ENCODE measurements at regions not wholly inside any gene's neighbourhood (a gene's known extent, or its start where the extent isn't known, plus 50 kb on each side); places are given as distances from the start of the nearest gene placed in this dataset.

DNA sequence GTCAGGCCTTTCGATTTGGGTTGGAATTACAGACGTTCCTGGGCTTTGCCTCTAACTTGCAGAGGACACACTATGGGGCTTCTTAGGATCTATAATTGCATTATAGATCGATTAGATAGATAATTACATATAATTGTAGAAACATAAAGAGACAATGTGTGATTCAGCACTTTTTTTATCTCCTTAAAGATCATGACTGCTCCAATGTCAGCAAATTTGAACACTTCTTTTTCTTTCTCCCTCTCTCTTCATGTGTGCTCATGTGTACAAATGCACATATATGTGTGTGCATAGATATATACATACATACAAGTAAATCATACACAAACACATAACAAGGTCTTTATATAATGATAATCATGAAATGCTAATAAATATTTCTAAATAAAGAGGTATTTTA lies 1261.2 kb upstream of the SLC39A10 start:
- no peaks in the 10 kb centered on the region for H3K9me3 ChIP-seq (ENCODE audit: control insufficient read depth, insufficient read depth, low read depth, low read length)
- H3K4me1 ChIP-seq (ENCODE audit: control insufficient read depth, insufficient read depth, low read length): no peaks in the 10 kb centered on the region
- no peak for TF ChIP-seq ZNF391 (tag by site-specific recombination; IDR thresholded peaks at IDR 0.05; ENCODE audit: borderline replicate concordance, low read depth)
- no peak for TF ChIP-seq KLF7 (tag by site-specific recombination; IDR thresholded peaks at IDR 0.05; ENCODE audit: borderline replicate concordance)
- no peak for TF ChIP-seq ZNF140 (tag by site-specific recombination; IDR thresholded peaks at IDR 0.05)
- no peak for TF ChIP-seq HOXD13 (CRISPR knock-in tag; IDR thresholded peaks at IDR 0.05; ENCODE audit: borderline replicate concordance)
- TF ChIP-seq REPIN1 (tag by site-specific recombination; IDR thresholded peaks at IDR 0.05; ENCODE audit: low read depth): no peak
- TF ChIP-seq, protein P1, sequence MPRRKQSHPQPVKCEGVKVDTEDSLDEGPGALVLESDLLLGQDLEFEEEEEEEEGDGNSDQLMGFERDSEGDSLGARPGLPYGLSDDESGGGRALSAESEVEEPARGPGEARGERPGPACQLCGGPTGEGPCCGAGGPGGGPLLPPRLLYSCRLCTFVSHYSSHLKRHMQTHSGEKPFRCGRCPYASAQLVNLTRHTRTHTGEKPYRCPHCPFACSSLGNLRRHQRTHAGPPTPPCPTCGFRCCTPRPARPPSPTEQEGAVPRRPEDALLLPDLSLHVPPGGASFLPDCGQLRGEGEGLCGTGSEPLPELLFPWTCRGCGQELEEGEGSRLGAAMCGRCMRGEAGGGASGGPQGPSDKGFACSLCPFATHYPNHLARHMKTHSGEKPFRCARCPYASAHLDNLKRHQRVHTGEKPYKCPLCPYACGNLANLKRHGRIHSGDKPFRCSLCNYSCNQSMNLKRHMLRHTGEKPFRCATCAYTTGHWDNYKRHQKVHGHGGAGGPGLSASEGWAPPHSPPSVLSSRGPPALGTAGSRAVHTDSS (tag by site-specific recombination; IDR thresholded peaks at IDR 0.05): no peak
- no peak for TF ChIP-seq ZBTB48 (tag by site-specific recombination; IDR thresholded peaks at IDR 0.05)
- TF ChIP-seq, protein P2, sequence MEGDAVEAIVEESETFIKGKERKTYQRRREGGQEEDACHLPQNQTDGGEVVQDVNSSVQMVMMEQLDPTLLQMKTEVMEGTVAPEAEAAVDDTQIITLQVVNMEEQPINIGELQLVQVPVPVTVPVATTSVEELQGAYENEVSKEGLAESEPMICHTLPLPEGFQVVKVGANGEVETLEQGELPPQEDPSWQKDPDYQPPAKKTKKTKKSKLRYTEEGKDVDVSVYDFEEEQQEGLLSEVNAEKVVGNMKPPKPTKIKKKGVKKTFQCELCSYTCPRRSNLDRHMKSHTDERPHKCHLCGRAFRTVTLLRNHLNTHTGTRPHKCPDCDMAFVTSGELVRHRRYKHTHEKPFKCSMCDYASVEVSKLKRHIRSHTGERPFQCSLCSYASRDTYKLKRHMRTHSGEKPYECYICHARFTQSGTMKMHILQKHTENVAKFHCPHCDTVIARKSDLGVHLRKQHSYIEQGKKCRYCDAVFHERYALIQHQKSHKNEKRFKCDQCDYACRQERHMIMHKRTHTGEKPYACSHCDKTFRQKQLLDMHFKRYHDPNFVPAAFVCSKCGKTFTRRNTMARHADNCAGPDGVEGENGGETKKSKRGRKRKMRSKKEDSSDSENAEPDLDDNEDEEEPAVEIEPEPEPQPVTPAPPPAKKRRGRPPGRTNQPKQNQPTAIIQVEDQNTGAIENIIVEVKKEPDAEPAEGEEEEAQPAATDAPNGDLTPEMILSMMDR (tag by site-specific recombination; IDR thresholded peaks at IDR 0.05): no peak
- TF ChIP-seq, protein P3, sequence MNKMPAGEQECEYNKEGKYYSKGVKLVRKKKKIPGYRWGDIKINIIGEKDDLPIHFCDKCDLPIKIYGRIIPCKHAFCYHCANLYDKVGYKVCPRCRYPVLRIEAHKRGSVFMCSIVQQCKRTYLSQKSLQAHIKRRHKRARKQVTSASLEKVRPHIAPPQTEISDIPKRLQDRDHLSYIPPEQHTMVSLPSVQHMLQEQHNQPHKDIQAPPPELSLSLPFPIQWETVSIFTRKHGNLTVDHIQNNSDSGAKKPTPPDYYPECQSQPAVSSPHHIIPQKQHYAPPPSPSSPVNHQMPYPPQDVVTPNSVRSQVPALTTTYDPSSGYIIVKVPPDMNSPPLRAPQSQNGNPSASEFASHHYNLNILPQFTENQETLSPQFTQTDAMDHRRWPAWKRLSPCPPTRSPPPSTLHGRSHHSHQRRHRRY (tag by site-specific recombination; IDR thresholded peaks at IDR 0.05): no peak
- no peak for TF ChIP-seq ZNF561 (tag by site-specific recombination; IDR thresholded peaks at IDR 0.05; ENCODE audit: borderline replicate concordance)
- TF ChIP-seq ZNF558 (tag by site-specific recombination; IDR thresholded peaks at IDR 0.05): no peak
- no peak for TF ChIP-seq ZNF426 (tag by site-specific recombination; IDR thresholded peaks at IDR 0.05)
- ChIA-PET POLR2A (no interaction called here), CTCF (no interaction called here)
- H3K4me3 ChIP-seq (ENCODE audit: low read depth, low read length): no peak overlapping the region
- H3K27ac ChIP-seq (ENCODE audit: extremely low read depth, low read depth, low read length): no peak overlapping the region
- H3K36me3 ChIP-seq (ENCODE audit: control insufficient read depth in 2 of 2, insufficient read depth in 1 of 2, low read length in 2 of 2): no peaks in the 10 kb centered on the region

DNA sequence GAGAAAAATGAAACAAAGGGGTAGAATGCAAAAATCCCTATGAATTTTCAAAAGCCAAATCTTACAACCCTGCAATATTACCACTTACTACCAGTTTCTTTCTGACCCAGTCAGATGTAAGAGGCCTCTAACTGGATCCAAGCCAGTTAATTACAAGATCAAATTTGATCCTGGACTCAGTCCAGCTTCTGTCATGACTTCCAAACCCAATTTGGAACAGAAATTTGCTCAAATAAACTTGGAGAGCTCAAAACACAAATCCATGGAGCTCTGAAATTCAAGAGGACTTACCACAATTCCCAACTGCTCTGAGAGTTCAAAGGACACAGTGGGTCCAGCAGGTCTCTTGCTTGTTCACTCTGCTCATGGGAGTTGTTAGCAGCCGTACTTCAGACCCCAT lies 1271.7 kb upstream of the SLC39A10 start:
- no peaks in the 10 kb centered on the region for H3K9me3 ChIP-seq (ENCODE audit: control insufficient read depth, insufficient read depth, low read depth, low read length)
- ChIA-PET POLR2A (no interaction called here), CTCF (no interaction called here)
- H3K4me3 ChIP-seq (ENCODE audit: low read depth, low read length): no peak overlapping the region
- H3K4me1 ChIP-seq (ENCODE audit: control insufficient read depth, insufficient read depth, low read length): no peaks in the 10 kb centered on the region
- no peak overlapping the region for H3K27ac ChIP-seq (ENCODE audit: extremely low read depth, low read depth, low read length)
- H3K36me3 ChIP-seq (ENCODE audit: control insufficient read depth in 2 of 2, insufficient read depth in 1 of 2, low read length in 2 of 2): no peaks in the 10 kb centered on the region
- TF ChIP-seq KLF10 (tag by site-specific recombination; IDR thresholded peaks at IDR 0.05): no peak
- TF ChIP-seq ZNF274 (IDR thresholded peaks at IDR 0.05; ENCODE audit: low read length): no peak
- TF ChIP-seq ZNF274 (tag by site-specific recombination; IDR thresholded peaks at IDR 0.05; ENCODE audit: borderline replicate concordance): no peak
- no peak for TF ChIP-seq ZNF501 (tag by site-specific recombination; IDR thresholded peaks at IDR 0.05)
- TF ChIP-seq, protein P4, sequence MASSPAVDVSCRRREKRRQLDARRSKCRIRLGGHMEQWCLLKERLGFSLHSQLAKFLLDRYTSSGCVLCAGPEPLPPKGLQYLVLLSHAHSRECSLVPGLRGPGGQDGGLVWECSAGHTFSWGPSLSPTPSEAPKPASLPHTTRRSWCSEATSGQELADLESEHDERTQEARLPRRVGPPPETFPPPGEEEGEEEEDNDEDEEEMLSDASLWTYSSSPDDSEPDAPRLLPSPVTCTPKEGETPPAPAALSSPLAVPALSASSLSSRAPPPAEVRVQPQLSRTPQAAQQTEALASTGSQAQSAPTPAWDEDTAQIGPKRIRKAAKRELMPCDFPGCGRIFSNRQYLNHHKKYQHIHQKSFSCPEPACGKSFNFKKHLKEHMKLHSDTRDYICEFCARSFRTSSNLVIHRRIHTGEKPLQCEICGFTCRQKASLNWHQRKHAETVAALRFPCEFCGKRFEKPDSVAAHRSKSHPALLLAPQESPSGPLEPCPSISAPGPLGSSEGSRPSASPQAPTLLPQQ (tag by site-specific recombination; IDR thresholded peaks at IDR 0.05): no peak
- TF ChIP-seq, protein P5, sequence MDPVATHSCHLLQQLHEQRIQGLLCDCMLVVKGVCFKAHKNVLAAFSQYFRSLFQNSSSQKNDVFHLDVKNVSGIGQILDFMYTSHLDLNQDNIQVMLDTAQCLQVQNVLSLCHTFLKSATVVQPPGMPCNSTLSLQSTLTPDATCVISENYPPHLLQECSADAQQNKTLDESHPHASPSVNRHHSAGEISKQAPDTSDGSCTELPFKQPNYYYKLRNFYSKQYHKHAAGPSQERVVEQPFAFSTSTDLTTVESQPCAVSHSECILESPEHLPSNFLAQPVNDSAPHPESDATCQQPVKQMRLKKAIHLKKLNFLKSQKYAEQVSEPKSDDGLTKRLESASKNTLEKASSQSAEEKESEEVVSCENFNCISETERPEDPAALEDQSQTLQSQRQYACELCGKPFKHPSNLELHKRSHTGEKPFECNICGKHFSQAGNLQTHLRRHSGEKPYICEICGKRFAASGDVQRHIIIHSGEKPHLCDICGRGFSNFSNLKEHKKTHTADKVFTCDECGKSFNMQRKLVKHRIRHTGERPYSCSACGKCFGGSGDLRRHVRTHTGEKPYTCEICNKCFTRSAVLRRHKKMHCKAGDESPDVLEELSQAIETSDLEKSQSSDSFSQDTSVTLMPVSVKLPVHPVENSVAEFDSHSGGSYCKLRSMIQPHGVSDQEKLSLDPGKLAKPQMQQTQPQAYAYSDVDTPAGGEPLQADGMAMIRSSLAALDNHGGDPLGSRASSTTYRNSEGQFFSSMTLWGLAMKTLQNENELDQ (tag by site-specific recombination; IDR thresholded peaks at IDR 0.05; ENCODE audit: low read depth): no peak
- no peak for TF ChIP-seq OSR2 (tag by site-specific recombination; IDR thresholded peaks at IDR 0.05)
- TF ChIP-seq, protein P6, sequence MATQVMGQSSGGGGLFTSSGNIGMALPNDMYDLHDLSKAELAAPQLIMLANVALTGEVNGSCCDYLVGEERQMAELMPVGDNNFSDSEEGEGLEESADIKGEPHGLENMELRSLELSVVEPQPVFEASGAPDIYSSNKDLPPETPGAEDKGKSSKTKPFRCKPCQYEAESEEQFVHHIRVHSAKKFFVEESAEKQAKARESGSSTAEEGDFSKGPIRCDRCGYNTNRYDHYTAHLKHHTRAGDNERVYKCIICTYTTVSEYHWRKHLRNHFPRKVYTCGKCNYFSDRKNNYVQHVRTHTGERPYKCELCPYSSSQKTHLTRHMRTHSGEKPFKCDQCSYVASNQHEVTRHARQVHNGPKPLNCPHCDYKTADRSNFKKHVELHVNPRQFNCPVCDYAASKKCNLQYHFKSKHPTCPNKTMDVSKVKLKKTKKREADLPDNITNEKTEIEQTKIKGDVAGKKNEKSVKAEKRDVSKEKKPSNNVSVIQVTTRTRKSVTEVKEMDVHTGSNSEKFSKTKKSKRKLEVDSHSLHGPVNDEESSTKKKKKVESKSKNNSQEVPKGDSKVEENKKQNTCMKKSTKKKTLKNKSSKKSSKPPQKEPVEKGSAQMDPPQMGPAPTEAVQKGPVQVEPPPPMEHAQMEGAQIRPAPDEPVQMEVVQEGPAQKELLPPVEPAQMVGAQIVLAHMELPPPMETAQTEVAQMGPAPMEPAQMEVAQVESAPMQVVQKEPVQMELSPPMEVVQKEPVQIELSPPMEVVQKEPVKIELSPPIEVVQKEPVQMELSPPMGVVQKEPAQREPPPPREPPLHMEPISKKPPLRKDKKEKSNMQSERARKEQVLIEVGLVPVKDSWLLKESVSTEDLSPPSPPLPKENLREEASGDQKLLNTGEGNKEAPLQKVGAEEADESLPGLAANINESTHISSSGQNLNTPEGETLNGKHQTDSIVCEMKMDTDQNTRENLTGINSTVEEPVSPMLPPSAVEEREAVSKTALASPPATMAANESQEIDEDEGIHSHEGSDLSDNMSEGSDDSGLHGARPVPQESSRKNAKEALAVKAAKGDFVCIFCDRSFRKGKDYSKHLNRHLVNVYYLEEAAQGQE (tag by site-specific recombination; IDR thresholded peaks at IDR 0.05): no peak
- no peak for TF ChIP-seq ZNF621 (tag by site-specific recombination; IDR thresholded peaks at IDR 0.05)
- no peak for TF ChIP-seq EGR2 (tag by site-specific recombination; IDR thresholded peaks at IDR 0.05; ENCODE audit: low read depth)
- no peak for TF ChIP-seq ZNF24 (tag by site-specific recombination; IDR thresholded peaks at IDR 0.05)
- TF ChIP-seq ZNF777 (tag by site-specific recombination; IDR thresholded peaks at IDR 0.05; ENCODE audit: borderline replicate concordance): no peak
